Gastroesophageal sphincter (tissue), 4 donors: ENCODE measurements at regions not wholly inside any gene's neighbourhood (a gene's known extent, or its start where the extent isn't known, plus 50 kb on each side); places are given as distances from the start of the nearest gene placed in this dataset.

Experiments used
- ATAC-seq: fragments of 150-250 bp; one replicate; pipeline ENCODE4 v1.9.1; 2016; ENCODE audit warnings: mild to moderate bottlenecking, moderate library complexity
- H3K27ac ChIP-seq, 4 donors: fragments of 200-600 bp; sonication (generic) in 3 of 4; 1 replicate in 3 of 4; 2 replicates in 1 of 4; pipeline ENCODE4 v1.5.1; 2016 to 2019
- H3K27me3 ChIP-seq: fragments of 200-600 bp; sonication (generic); one replicate; pipeline ENCODE4 v1.5.1; 2019
- H3K36me3 ChIP-seq, 2 donors: fragments of 200-600 bp; sonication (generic); one replicate each; pipeline ENCODE4 v1.5.1; 2019; ENCODE audit warnings: control low read depth in 1 of 2
- H3K4me1 ChIP-seq, 3 donors: fragments of 200-600 bp; sonication (generic); 1 replicate in 2 of 3; 2 replicates in 1 of 3; pipeline ENCODE4 v1.5.1; 2016 to 2019; ENCODE audit warnings: control low read depth in 2 of 3
- H3K4me3 ChIP-seq, 2 donors: fragments of 200-600 bp; sonication (generic); one replicate each; pipeline ENCODE4 v1.5.1; 2019; ENCODE audit warnings: mild to moderate bottlenecking in 1 of 2, moderate library complexity in 1 of 2
- H3K9me3 ChIP-seq, 3 donors: fragments of 200-600 bp; sonication (generic); one replicate each; pipeline ENCODE4 v1.5.1; 2017 to 2019; ENCODE audit warnings: control low read depth in 2 of 3
- CTCF ChIP-seq, 4 experiments: fragments of 200-600 bp in 2 of 4; fragments of 450-650 bp in 2 of 4; sonication (generic) in 1 of 4; IDR thresholded peaks; one replicate each; pipeline ENCODE4 v1.5.1; 2017 to 2019; ENCODE audit warnings: antibody characterized with exemption in 4 of 4, mild to moderate bottlenecking in 2 of 4, moderate library complexity in 2 of 4
- EP300 ChIP-seq: sonication (generic); formaldehyde crosslinking; IDR thresholded peaks from one replicate; pipeline ENCODE4 v1.6.1; 2017; ENCODE audit warnings: antibody characterized with exemption, mild to moderate bottlenecking
- POLR2A ChIP-seq, 2 donors: fragments of 450-650 bp; IDR thresholded peaks; one replicate each; pipeline ENCODE4 v1.6.1; 2017; ENCODE audit warnings: antibody characterized with exemption in 2 of 2, mild to moderate bottlenecking in 2 of 2, moderate library complexity in 1 of 2
- POLR2AphosphoS5 ChIP-seq: sonication (generic); formaldehyde crosslinking; IDR thresholded peaks from one replicate; pipeline ENCODE4 v1.6.1; 2017; ENCODE audit warnings: antibody characterized with exemption
- WGBS, 2 donors: methylation state at CpG; one replicate each; pipeline ENCODE4 v1.1.5; 2018; ENCODE audit warnings: low coverage in 1 of 2; 5-methylcytosine and 5-hydroxymethylcytosine counted together

- no peak for TF ChIP-seq CTCF (IDR thresholded peaks at IDR 0.05)
- TF ChIP-seq POLR2AphosphoS5, result no peak
- TF ChIP-seq POLR2A (IDR thresholded peaks at IDR 0.05), result no peak
- TF ChIP-seq EP300, result no peak
- H3K27ac ChIP-seq, result no peak overlapping the region
- no peaks in the 10 kb centered on the region for H3K36me3 ChIP-seq
- no peaks in the 10 kb centered on the region for H3K9me3 ChIP-seq
- H3K4me1 ChIP-seq, result no peaks in the 10 kb centered on the region
- 69 to 96% methylated on average over 2 of the region's 2 CpGs for WGBS, 2 donors
- no peak for ATAC-seq
- no peaks in the 10 kb centered on the region for H3K27me3 ChIP-seq
- H3K4me3 ChIP-seq, result no peak overlapping the region
Observed at GRCh38 chr12:73301530-73301929, 1029.4 kb downstream of the TRHDE start.

- no peak for ATAC-seq
- TF ChIP-seq CTCF (IDR thresholded peaks at IDR 0.05) (no peak), POLR2AphosphoS5 (no peak), POLR2A (IDR thresholded peaks at IDR 0.05) (no peak)
- Histone ChIP-seq H3K4me1 (no peaks in the 10 kb centered on the region), H3K4me3 (no peak overlapping the region), H3K9me3 (no peaks in the 10 kb centered on the region), H3K27me3 (no peaks in the 10 kb centered on the region), H3K36me3 (no peaks in the 10 kb centered on the region), H3K27ac (no peak overlapping the region)
- WGBS, 2 donors, result 57 to 93% methylated on average over 2 of the region's 2 CpGs
Observed at GRCh38 chr12:73307260-73307659, 1035.1 kb downstream of the TRHDE start.

DNA sequence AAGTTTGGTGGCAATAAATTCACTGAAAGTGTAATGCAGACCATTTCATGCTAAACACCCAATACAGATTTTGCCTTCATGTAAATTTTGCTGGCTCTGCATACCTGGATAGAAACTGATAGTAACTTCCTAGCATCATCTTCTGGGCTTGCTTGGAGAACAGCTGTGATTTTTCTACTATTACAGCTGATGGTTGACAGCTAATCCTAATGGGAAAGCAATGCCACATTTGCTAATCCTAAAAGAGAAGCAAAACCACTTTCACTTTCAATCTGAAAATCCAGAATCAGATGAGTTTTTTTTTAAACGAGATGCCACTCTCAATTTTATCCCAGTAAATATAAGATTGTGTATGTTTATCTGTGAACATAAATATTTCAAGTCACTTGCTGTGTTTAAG, 1035.9 kb downstream of the TRHDE start:
- TF ChIP-seq CTCF (IDR thresholded peaks at IDR 0.05) (no peak), POLR2AphosphoS5 (no peak), EP300 (no peak)
- 4 to 13% methylated on average over 1 of the region's 1 CpG for WGBS, 2 donors
- H3K27ac ChIP-seq, result no peak overlapping the region

DNA sequence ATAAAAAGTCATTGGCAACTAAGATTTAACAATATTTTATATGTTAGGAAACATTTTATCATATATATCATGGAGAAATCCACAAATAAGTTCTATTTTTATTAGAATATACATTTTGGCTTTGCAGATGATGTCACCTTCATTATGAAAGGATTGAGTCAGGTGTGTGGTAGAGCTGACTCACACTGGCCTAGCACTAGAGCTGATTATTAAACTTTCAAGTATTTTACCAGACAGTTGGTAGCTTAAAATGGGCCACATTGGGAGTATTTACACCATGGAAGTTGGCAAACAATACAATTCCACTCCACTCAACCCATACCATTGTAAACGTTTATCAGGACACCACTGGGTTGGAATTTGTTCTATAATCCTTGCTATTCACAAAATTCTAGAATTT, 1036.6 kb downstream of the TRHDE start:
- ATAC-seq, result no peak
- no peaks in the 10 kb centered on the region for H3K36me3 ChIP-seq
- WGBS, 2 donors, result 27 to 54% methylated on average over 1 of the region's 1 CpG
- H3K27ac ChIP-seq, result no peak overlapping the region
- H3K4me1 ChIP-seq, result no peaks in the 10 kb centered on the region
- no peaks in the 10 kb centered on the region for H3K9me3 ChIP-seq
- TF ChIP-seq POLR2AphosphoS5 (no peak), EP300 (no peak), CTCF (IDR thresholded peaks at IDR 0.05) (no peak), POLR2A (IDR thresholded peaks at IDR 0.05) (no peak)
- no peaks in the 10 kb centered on the region for H3K27me3 ChIP-seq
- no peak overlapping the region for H3K4me3 ChIP-seq

More for the DNA sequence above, 1035.9 kb downstream of the TRHDE start:
- Histone ChIP-seq H3K36me3 (no peaks in the 10 kb centered on the region), H3K9me3 (no peaks in the 10 kb centered on the region), H3K27me3 (no peaks in the 10 kb centered on the region), H3K4me1 (no peaks in the 10 kb centered on the region), H3K4me3 (no peak overlapping the region)
- ATAC-seq, result no peak

GRCh38 chr12:73321319-73321718, 1049.1 kb downstream of the TRHDE start:
- Histone ChIP-seq H3K4me1 (peaks cover 0 to 7% (median 0%) of the 10 kb centered on the region in 3 donors), H3K27me3 (no peaks in the 10 kb centered on the region), H3K36me3 (no peaks in the 10 kb centered on the region), H3K4me3 (no peak overlapping the region), H3K27ac (no peak overlapping the region), H3K9me3 (peaks cover 0 to 14% (median 0%) of the 10 kb centered on the region in 3 donors)
- TF ChIP-seq POLR2AphosphoS5 (no peak), EP300 (no peak), POLR2A (IDR thresholded peaks at IDR 0.05) (no peak)
- ATAC-seq, result no peak
- WGBS, 2 donors, result no CpG with 5 or more reads among the region's 1 CpG
